H1 (cell line): ENCODE measurements at regions not wholly inside any gene's neighbourhood (a gene's known extent, or its start where the extent isn't known, plus 50 kb on each side); places are given as distances from the start of the nearest gene placed in this dataset.

ENCODE experiments used
- CTCF ChIA-PET: fragments of 300-600 bp; sonication (Branson Sonifier 250); formaldehyde crosslinking; loops from one replicate; lab custom pipeline; 2021; ENCODE audit not compliant: partially characterized antibody; lab: Charles Lee
- POLR2A ChIA-PET: fragments of 300-600 bp; sonication (Branson Sonifier 250); formaldehyde crosslinking; loops from one replicate; lab custom pipeline; 2021; ENCODE audit warnings: inconsistent platforms; ENCODE audit not compliant: partially characterized antibody; lab: Charles Lee
- DNase-seq, 2 experiments: peaks; one replicate each; pipeline versions ENCODE4 v3.0.0 to v3.0.0-alpha.2; 2010 to 2022; ENCODE audit warnings: low spot score in 2 of 2, low read depth in 1 of 2, mixed read lengths in 1 of 2
- FAIRE-seq: peaks from 2 replicates; lab custom pipeline; 2011; peaks lifted over from hg19 to GRCh38; lab: Jason Lieb, UNC
- H2AFZ ChIP-seq: 2 replicates; pipeline ENCODE4 v1.8.1; 2012; ENCODE audit warnings: low read length, inconsistent platforms
- H2AK5ac ChIP-seq: 2 replicates; pipeline ENCODE4 v1.6.1; 2013; ENCODE audit warnings: low read depth, low read length
- H2BK120ac ChIP-seq: replicated peaks from 2 replicates; pipeline ENCODE3; 2013; ENCODE audit warnings: low read depth, low read length, inconsistent platforms
- H2BK12ac ChIP-seq: 2 replicates; pipeline ENCODE4 v1.6.1; 2013; ENCODE audit warnings: low read depth, low read length
- H2BK15ac ChIP-seq: 2 replicates; pipeline ENCODE4 v1.6.1; 2013; ENCODE audit warnings: low read length
- H2BK20ac ChIP-seq: 2 replicates; pipeline ENCODE4 v1.6.1; 2013; ENCODE audit warnings: low read length
- H2BK5ac ChIP-seq: 2 replicates; pipeline ENCODE4 v1.6.1; 2013; ENCODE audit warnings: low read depth, low read length
- H3K14ac ChIP-seq: 2 replicates; pipeline ENCODE4 v1.6.1; 2013; ENCODE audit warnings: inconsistent platforms; ENCODE audit not compliant: insufficient read length
- H3K18ac ChIP-seq: 2 replicates; pipeline ENCODE4 v1.6.1; 2013; ENCODE audit warnings: low read length; ENCODE audit errors: extremely low read depth
- H3K23ac ChIP-seq: 2 replicates; pipeline ENCODE4 v1.6.1; 2013; ENCODE audit warnings: inconsistent platforms; ENCODE audit not compliant: insufficient read length
- H3K23me2 ChIP-seq: 2 replicates; pipeline ENCODE4 v1.6.1; 2013; ENCODE audit warnings: low read depth, low read length
- H3K27ac ChIP-seq: 2 replicates; pipeline ENCODE4 v1.6.1; 2011; ENCODE audit warnings: low read depth, low read length, inconsistent platforms
- H3K27me3 ChIP-seq, 4 experiments: replicated peaks in 1 of 4; 1 replicate in 1 of 4; 2 replicates in 3 of 4; pipeline versions ENCODE4 v1.6.1 to v1.8.1; 2011 to 2013; ENCODE audit warnings: low read length in 3 of 4, mild to moderate bottlenecking in 3 of 4, inconsistent platforms in 2 of 4, mixed read lengths in 2 of 4, moderate library complexity in 1 of 4; ENCODE audit not compliant: control insufficient read depth in 3 of 4, insufficient read depth in 3 of 4; ENCODE audit errors: extremely low read depth in 1 of 4
- H3K36me3 ChIP-seq, 4 experiments: 2 replicates each; pipeline versions ENCODE4 v1.6.1 to v1.8.1; 2011 to 2013; ENCODE audit warnings: mild to moderate bottlenecking in 4 of 4, low read length in 3 of 4, moderate library complexity in 2 of 4, control low read depth in 1 of 4, inconsistent platforms in 1 of 4; ENCODE audit not compliant: insufficient read depth in 4 of 4, control insufficient read depth in 2 of 4
- H3K4ac ChIP-seq: replicated peaks from 2 replicates; pipeline ENCODE3; 2013; ENCODE audit warnings: low read length, low read depth, mixed read lengths, inconsistent platforms; ENCODE audit not compliant: insufficient read length
- H3K4me1 ChIP-seq, 4 experiments: replicated peaks in 1 of 4; 1 replicate in 1 of 4; 2 replicates in 3 of 4; pipeline versions ENCODE4 v1.6.1 to v1.8.1; 2011 to 2013; ENCODE audit warnings: low read length in 3 of 4, inconsistent platforms in 2 of 4, mixed read lengths in 1 of 4; ENCODE audit not compliant: insufficient read depth in 4 of 4, control insufficient read depth in 3 of 4
- H3K4me2 ChIP-seq, 2 experiments: 2 replicates each; pipeline versions ENCODE4 v1.6.1 to v1.8.1; 2011 to 2013; ENCODE audit warnings: low read depth in 2 of 2, low read length in 2 of 2, control low read depth in 1 of 2, inconsistent platforms in 1 of 2, mild to moderate bottlenecking in 1 of 2; ENCODE audit not compliant: insufficient read depth in 1 of 2
- H3K4me3 ChIP-seq, 4 experiments: fragments of 200-600, 300-600 bp in 1 of 4; sonication (generic), shearing (Covaris generic), sonication (Bioruptor Twin) in 1 of 4; 2 replicates each; pipeline versions ENCODE4 v1.5.1 to v1.8.1; 2011 to 2016; ENCODE audit warnings: low read length in 4 of 4, low read depth in 3 of 4, control low read depth in 2 of 4, inconsistent platforms in 2 of 4, mild to moderate bottlenecking in 2 of 4, mixed read lengths in 1 of 4, moderate library complexity in 1 of 4; ENCODE audit not compliant: insufficient read depth in 2 of 4; ENCODE audit errors: extremely low read depth in 1 of 4
- H3K56ac ChIP-seq: replicated peaks from 2 replicates; pipeline ENCODE3; 2013; ENCODE audit warnings: low read depth, mild to moderate bottlenecking, mixed read lengths, low read length, inconsistent platforms; ENCODE audit not compliant: insufficient read length
- H3K79me1 ChIP-seq: 2 replicates; pipeline ENCODE4 v1.6.1; 2013; ENCODE audit warnings: low read depth, low read length, control low read depth
- H3K79me2 ChIP-seq, 2 experiments: 2 replicates each; pipeline versions ENCODE4 v1.6.1 to v1.8.1; 2012 to 2013; ENCODE audit warnings: low read length in 2 of 2, mild to moderate bottlenecking in 2 of 2, inconsistent platforms in 1 of 2; ENCODE audit not compliant: insufficient read depth in 2 of 2, control insufficient read depth in 1 of 2
- H3K9ac ChIP-seq, 4 experiments: replicated peaks in 1 of 4; 1 replicate in 1 of 4; 2 replicates in 3 of 4; pipeline versions ENCODE4 v1.6.1 to v1.8.1; 2011 to 2013; ENCODE audit warnings: low read depth in 3 of 4, low read length in 3 of 4, control low read depth in 2 of 4, mild to moderate bottlenecking in 2 of 4, moderate library complexity in 2 of 4, inconsistent platforms in 1 of 4; ENCODE audit errors: extremely low read depth in 1 of 4
- H3K9me3 ChIP-seq, 2 experiments: 2 replicates each; pipeline versions ENCODE4 v1.6.1 to v1.8.1; 2012 to 2013; ENCODE audit warnings: mild to moderate bottlenecking in 2 of 2, moderate library complexity in 2 of 2, control low read depth in 1 of 2, inconsistent platforms in 1 of 2, low read depth in 1 of 2, low read length in 1 of 2, mixed read lengths in 1 of 2; ENCODE audit not compliant: insufficient read depth in 2 of 2
- H4K20me1 ChIP-seq, 2 experiments: replicated peaks in 1 of 2; 2 replicates each; pipeline versions ENCODE3 to v1.8.1; 2011 to 2013; ENCODE audit warnings: inconsistent platforms in 2 of 2, low read length in 2 of 2, mild to moderate bottlenecking in 1 of 2; ENCODE audit not compliant: insufficient read depth in 2 of 2, control insufficient read depth in 1 of 2
- H4K5ac ChIP-seq: 2 replicates; pipeline ENCODE4 v1.6.1; 2013; ENCODE audit warnings: low read length, low read depth, mixed read lengths, inconsistent platforms; ENCODE audit not compliant: insufficient read length
- H4K8ac ChIP-seq: 2 replicates; pipeline ENCODE4 v1.8.0; 2013; ENCODE audit warnings: mild to moderate bottlenecking, moderate library complexity, low read length, inconsistent platforms; ENCODE audit not compliant: insufficient read depth; ENCODE audit errors: extremely low read depth
- H4K91ac ChIP-seq: replicated peaks from 2 replicates; pipeline ENCODE3; 2013; ENCODE audit warnings: low read length, mixed read lengths, inconsistent platforms; ENCODE audit not compliant: insufficient read length
- BACH1 ChIP-seq: IDR thresholded peaks from 2 replicates; pipeline ENCODE4 v1.6.1; 2012; ENCODE audit warnings: low read length, improper control_type of control experiment
- EP300 ChIP-seq, 2 experiments: IDR thresholded peaks; 1 replicate in 1 of 2; 2 replicates in 1 of 2; pipeline ENCODE4 v1.6.1; 2011 to 2012; ENCODE audit warnings: low read depth in 2 of 2, low read length in 2 of 2, mild to moderate bottlenecking in 2 of 2, borderline replicate concordance in 1 of 2, inconsistent platforms in 1 of 2, moderate library complexity in 1 of 2
- FOSL1 ChIP-seq: IDR thresholded peaks from 2 replicates; pipeline ENCODE4 v1.6.1; 2011; ENCODE audit warnings: mild to moderate bottlenecking, low read depth, low read length, moderate library complexity; ENCODE audit not compliant: insufficient read depth
- KDM4A ChIP-seq: IDR thresholded peaks from one replicate; pipeline ENCODE4 v1.7.1; 2012; ENCODE audit warnings: low read depth, mild to moderate bottlenecking, moderate library complexity, low read length, inconsistent platforms; ENCODE audit not compliant: severe bottlenecking
- KDM5A ChIP-seq: fragments of 200-600 bp; IDR thresholded peaks from 2 replicates; pipeline ENCODE4 v1.7.1; 2012; ENCODE audit warnings: mild to moderate bottlenecking, low read length, inconsistent platforms, mixed read lengths
- MAFK ChIP-seq: IDR thresholded peaks from 2 replicates; pipeline ENCODE4 v1.6.1; 2012; ENCODE audit warnings: low read depth, mild to moderate bottlenecking, improper control_type of control experiment, low read length
- NRF1 ChIP-seq: IDR thresholded peaks from 2 replicates; pipeline ENCODE4 v1.6.1; 2011; ENCODE audit warnings: mild to moderate bottlenecking, low read depth, low read length, improper control_type of control experiment
- RFX5 ChIP-seq: IDR thresholded peaks from 2 replicates; pipeline ENCODE4 v1.6.1; 2011; ENCODE audit warnings: low read depth, low read length, improper control_type of control experiment, borderline replicate concordance
- SUZ12 ChIP-seq: fragments of 200-600 bp; sonication (generic); IDR thresholded peaks from 2 replicates; pipeline ENCODE4 v1.6.1; 2012; ENCODE audit warnings: mild to moderate bottlenecking, inconsistent platforms, low read length, moderate library complexity, mixed read lengths
- TAF7 ChIP-seq: optimal IDR thresholded peaks from 2 replicates; pipeline ENCODE3; 2011; ENCODE audit warnings: low read depth, mild to moderate bottlenecking, inconsistent platforms, low read length, moderate library complexity, borderline replicate concordance
- TEAD4 ChIP-seq: IDR thresholded peaks from 2 replicates; pipeline ENCODE4 v1.6.1; 2012; ENCODE audit warnings: low read depth, low read length, inconsistent platforms, mixed read lengths
- WGBS, 2 experiments: shearing (Covaris generic) in 1 of 2; methylation state at CpG; one replicate each; pipeline versions ENCODE4 v1.1.6 to v1.1.7; 2013 to 2015; ENCODE audit warnings: low lambda C conversion rate in 2 of 2, mixed read lengths in 2 of 2, inconsistent platforms in 1 of 2, low coverage in 1 of 2, missing lambda C conversion rate in 1 of 2; ENCODE audit not compliant: insufficient replicate concordance in 2 of 2, insufficient coverage in 1 of 2, insufficient read length in 1 of 2; ENCODE audit errors: extremely low coverage in 1 of 2, missing lambda C conversion rate in 1 of 2; 5-methylcytosine and 5-hydroxymethylcytosine counted together
- TF ChIP-seq, protein P1 (sequence below): IDR thresholded peaks from 2 replicates; pipeline ENCODE4 v1.6.1; 2012; ENCODE audit warnings: low read length, inconsistent platforms

DNA sequence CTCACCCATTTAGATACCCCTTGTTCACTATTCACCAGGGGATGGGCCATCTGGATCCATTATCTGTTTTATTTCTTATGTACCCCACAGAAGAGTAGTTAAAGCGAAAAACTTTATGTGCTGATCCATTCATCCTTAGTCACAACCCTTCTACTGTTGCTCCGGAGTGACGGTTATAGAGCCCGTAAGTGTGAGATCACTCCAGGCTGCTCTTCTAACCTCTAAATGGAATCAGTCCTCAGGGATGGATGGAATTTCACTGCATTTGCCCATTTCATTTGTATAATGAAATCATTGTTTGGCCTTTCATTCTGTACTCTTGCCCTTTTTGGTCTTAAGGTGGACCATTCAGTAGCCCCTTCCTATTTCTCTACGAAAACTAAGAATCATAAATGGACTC lies 409.3 kb upstream of the RUNX1 start:
- H2AK5ac ChIP-seq = no peak overlapping the region
- no peak overlapping the region for H3K9ac ChIP-seq
- DNase-seq = no peak
- H3K79me2 ChIP-seq = no peaks in the 10 kb centered on the region
- H3K23ac ChIP-seq = no peak overlapping the region
- H3K14ac ChIP-seq = no peak overlapping the region
- H3K4me1 ChIP-seq = peaks cover 0 to 10% (median 4%) of the 10 kb centered on the region in 4 experiments; a peak in 4 of 7 replicates
- H3K9me3 ChIP-seq = no peaks in the 10 kb centered on the region
- H2BK20ac ChIP-seq = no peak overlapping the region
- no peaks in the 10 kb centered on the region for H3K79me1 ChIP-seq
- H3K27me3 ChIP-seq = peaks cover 0 to 1% (median 0%) of the 10 kb centered on the region in 4 experiments; a peak in 1 of 7 replicates
- H4K91ac ChIP-seq = no peak overlapping the region
- H3K4me3 ChIP-seq = no peak overlapping the region
- H3K56ac ChIP-seq = no peak overlapping the region
- CTCF ChIA-PET = interaction anchor here (0.7 kb wide), 1 partner anchor 20 kb away, joined by 3 read pairs; no protein-coding TSS in a partner anchor
- H3K18ac ChIP-seq = no peak overlapping the region
- H2BK15ac ChIP-seq = no peak overlapping the region
- H2BK120ac ChIP-seq = no peak overlapping the region
- no peaks in the 10 kb centered on the region for H3K36me3 ChIP-seq
- WGBS, 2 experiments = 95% methylated on average over 5 of the region's 5 CpGs; no CpG with 5 or more reads in 1 of the 2 experiments
- no peaks in the 10 kb centered on the region for H4K20me1 ChIP-seq
- POLR2A ChIA-PET = no interaction called here
- no peak overlapping the region for H3K27ac ChIP-seq
- H4K8ac ChIP-seq = no peak overlapping the region
- no peak overlapping the region for H3K4ac ChIP-seq
- H3K4me2 ChIP-seq = no peak overlapping the region
- no peak overlapping the region for H2BK12ac ChIP-seq
- no peak overlapping the region for H4K5ac ChIP-seq
- no peak overlapping the region for H2AFZ ChIP-seq
- no peak overlapping the region for H2BK5ac ChIP-seq
- no peak for FAIRE-seq
- no peaks in the 10 kb centered on the region for H3K23me2 ChIP-seq
- no peak for TF ChIP-seq EP300 (IDR thresholded peaks at IDR 0.05; ENCODE audit: borderline replicate concordance in 1 of 2, low read depth in 2 of 2, low read length in 2 of 2)
- TF ChIP-seq TAF7 = no peak
- TF ChIP-seq KDM5A = no peak
- TF ChIP-seq TEAD4 = no peak
- TF ChIP-seq, protein P1, sequence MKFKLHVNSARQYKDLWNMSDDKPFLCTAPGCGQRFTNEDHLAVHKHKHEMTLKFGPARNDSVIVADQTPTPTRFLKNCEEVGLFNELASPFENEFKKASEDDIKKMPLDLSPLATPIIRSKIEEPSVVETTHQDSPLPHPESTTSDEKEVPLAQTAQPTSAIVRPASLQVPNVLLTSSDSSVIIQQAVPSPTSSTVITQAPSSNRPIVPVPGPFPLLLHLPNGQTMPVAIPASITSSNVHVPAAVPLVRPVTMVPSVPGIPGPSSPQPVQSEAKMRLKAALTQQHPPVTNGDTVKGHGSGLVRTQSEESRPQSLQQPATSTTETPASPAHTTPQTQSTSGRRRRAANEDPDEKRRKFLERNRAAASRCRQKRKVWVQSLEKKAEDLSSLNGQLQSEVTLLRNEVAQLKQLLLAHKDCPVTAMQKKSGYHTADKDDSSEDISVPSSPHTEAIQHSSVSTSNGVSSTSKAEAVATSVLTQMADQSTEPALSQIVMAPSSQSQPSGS = no peak
- TF ChIP-seq BACH1 = no peak
- no peak for TF ChIP-seq SUZ12
- no peak for TF ChIP-seq KDM4A
- no peak for TF ChIP-seq RFX5
- TF ChIP-seq NRF1 = no peak
- no peak for TF ChIP-seq MAFK
- TF ChIP-seq FOSL1 = no peak
